Hepatocyte (in vitro differentiated cells): ENCODE measurements at regions not wholly inside any gene's neighbourhood (a gene's known extent, or its start where the extent isn't known, plus 50 kb on each side); places are given as distances from the start of the nearest gene placed in this dataset.

Experiments
- DNase-seq: peaks from one replicate; pipeline ENCODE4 v3.0.0-alpha.2; 2016; ENCODE audit warnings: low spot score
- H2AFZ ChIP-seq: fragments of 200-600 bp; sonication (generic); 2 replicates; pipeline ENCODE4 v1.6.0; 2016; ENCODE audit warnings: antibody characterized with exemption, mild to moderate bottlenecking
- H3K27ac ChIP-seq: fragments of 200-600 bp; sonication (generic); 2 replicates; pipeline ENCODE4 v1.5.1; 2016; ENCODE audit warnings: mild to moderate bottlenecking
- H3K27me3 ChIP-seq: fragments of 200-600 bp; sonication (generic); 2 replicates; pipeline ENCODE4 v1.6.1; 2016
- H3K36me3 ChIP-seq: fragments of 200-600 bp; sonication (generic); replicated peaks from 2 replicates; pipeline ENCODE4 v1.5.1; 2016; ENCODE audit warnings: low read depth; ENCODE audit not compliant: insufficient read depth
- H3K4me1 ChIP-seq: fragments of 200-600 bp; sonication (generic); 2 replicates; pipeline ENCODE4 v1.5.1; 2016; ENCODE audit warnings: mild to moderate bottlenecking, moderate library complexity; ENCODE audit not compliant: insufficient read depth
- H3K4me2 ChIP-seq: fragments of 200-600 bp; sonication (generic); 2 replicates; pipeline ENCODE4 v1.6.0; 2016
- H3K4me3 ChIP-seq: fragments of 200-600 bp; sonication (generic); 2 replicates; pipeline ENCODE4 v1.5.1; 2016; ENCODE audit warnings: mild to moderate bottlenecking
- H3K79me2 ChIP-seq: fragments of 200-600 bp; sonication (generic); 2 replicates; pipeline ENCODE4 v1.6.0; 2017; ENCODE audit warnings: mild to moderate bottlenecking
- H3K9me2 ChIP-seq: fragments of 200-600 bp; sonication (generic); replicated peaks from 2 replicates; pipeline ENCODE4 v1.6.0; 2017; ENCODE audit warnings: mild to moderate bottlenecking; ENCODE audit not compliant: insufficient read depth
- H3K9me3 ChIP-seq: fragments of 200-600 bp; sonication (generic); 2 replicates; pipeline ENCODE4 v1.5.1; 2016; ENCODE audit warnings: low read depth, mild to moderate bottlenecking
- H4K20me1 ChIP-seq: fragments of 200-600 bp; sonication (generic); 2 replicates; pipeline ENCODE4 v1.6.0; 2016; ENCODE audit warnings: mild to moderate bottlenecking; ENCODE audit not compliant: insufficient read depth, poor library complexity, severe bottlenecking
- CTCF ChIP-seq: fragments of 200-600 bp; sonication (generic); IDR thresholded peaks from 2 replicates; pipeline ENCODE4 v1.5.1; 2016; ENCODE audit warnings: antibody characterized with exemption, mild to moderate bottlenecking; ENCODE audit not compliant: poor library complexity
- EZH2 ChIP-seq: fragments of 200-600 bp; sonication (generic); IDR thresholded peaks from 2 replicates; pipeline ENCODE4 v1.6.1; 2016; ENCODE audit warnings: antibody characterized with exemption, mild to moderate bottlenecking, borderline replicate concordance
- EZH2phosphoT487 ChIP-seq: fragments of 200-600 bp; sonication (generic); IDR thresholded peaks from one replicate; pipeline ENCODE4 v1.6.1; 2018; ENCODE audit warnings: antibody characterized with exemption, mild to moderate bottlenecking, low read depth, moderate library complexity; ENCODE audit not compliant: unreplicated experiment, severe bottlenecking
- WGBS: methylation state at CpG from one replicate; pipeline ENCODE4 v1.1.6; 2016; ENCODE audit warnings: low lambda C conversion rate; ENCODE audit errors: missing lambda C conversion rate; 5-methylcytosine and 5-hydroxymethylcytosine counted together

- Histone ChIP-seq H3K4me2 (no peak overlapping the region), H3K27me3 (no peaks in the 10 kb centered on the region), H3K9me3 (no peaks in the 10 kb centered on the region), H3K79me2 (no peaks in the 10 kb centered on the region), H4K20me1 (no peaks in the 10 kb centered on the region), H3K27ac (no peak overlapping the region), H2AFZ (no peak overlapping the region), H3K4me3 (no peak overlapping the region), H3K36me3 (no peaks in the 10 kb centered on the region), H3K9me2 (no peaks in the 10 kb centered on the region), H3K4me1 (no peaks in the 10 kb centered on the region)
- 55% methylated on average over 3 of the region's 3 CpGs for WGBS
- TF ChIP-seq EZH2 (no peak), CTCF (no peak), EZH2phosphoT487 (no peak)
- DNase-seq, result no peak
Observed at GRCh38 chr6:103183831-103184411, 1675.8 kb downstream of the HACE1 start.

GRCh38 chr6:103178193-103178592 is 1681.5 kb downstream of the HACE1 start:
- 75% methylated on average over 1 of the region's 1 CpG for WGBS
- Histone ChIP-seq H3K4me2 (no peak overlapping the region), H3K4me3 (no peak overlapping the region), H3K36me3 (no peaks in the 10 kb centered on the region), H3K27ac (no peak overlapping the region), H2AFZ (no peak overlapping the region), H3K4me1 (no peaks in the 10 kb centered on the region), H3K27me3 (no peaks in the 10 kb centered on the region), H4K20me1 (no peaks in the 10 kb centered on the region), H3K79me2 (no peaks in the 10 kb centered on the region), H3K9me3 (no peaks in the 10 kb centered on the region), H3K9me2 (no peaks in the 10 kb centered on the region)
- DNase-seq, result no peak
- TF ChIP-seq EZH2phosphoT487, result no peak
- no peak for TF ChIP-seq EZH2
- TF ChIP-seq CTCF, result no peak

- Histone ChIP-seq H3K27me3 (no peaks in the 10 kb centered on the region), H3K9me3 (no peaks in the 10 kb centered on the region), H2AFZ (no peak overlapping the region), H3K79me2 (no peaks in the 10 kb centered on the region), H3K4me1 (no peaks in the 10 kb centered on the region), H3K9me2 (no peaks in the 10 kb centered on the region), H4K20me1 (no peaks in the 10 kb centered on the region), H3K36me3 (no peaks in the 10 kb centered on the region), H3K27ac (no peak overlapping the region), H3K4me3 (no peak overlapping the region), H3K4me2 (no peak overlapping the region)
- TF ChIP-seq CTCF, result no peak
- no peak for TF ChIP-seq EZH2phosphoT487
- TF ChIP-seq EZH2, result no peak
- DNase-seq, result no peak
- WGBS, result 26% methylated on average over 1 of the region's 1 CpG
Observed at GRCh38 chr6:103177791-103178190, 1681.9 kb downstream of the HACE1 start.
